Esophagus squamous epithelium (tissue), 4 donors: ENCODE measurements at regions not wholly inside any gene's neighbourhood (a gene's known extent, or its start where the extent isn't known, plus 50 kb on each side); places are given as distances from the start of the nearest gene placed in this dataset.

Experiments
- POLR2A ChIP-seq, 4 donors: fragments of 450-650 bp; IDR thresholded peaks; one replicate each; pipeline ENCODE4 v1.6.1; 2017; ENCODE audit warnings: antibody characterized with exemption in 4 of 4, mild to moderate bottlenecking in 4 of 4, moderate library complexity in 3 of 4
- TF ChIP-seq, protein P1 (sequence below), 6 experiments: fragments of 450-650 bp in 4 of 6; fragments of 200-600 bp in 2 of 6; sonication (generic) in 2 of 6; IDR thresholded peaks; one replicate each; pipeline ENCODE4 v1.5.1; 2016 to 2019; ENCODE audit warnings: antibody characterized with exemption in 6 of 6, mild to moderate bottlenecking in 4 of 6, moderate library complexity in 4 of 6

- TF ChIP-seq, protein P1, sequence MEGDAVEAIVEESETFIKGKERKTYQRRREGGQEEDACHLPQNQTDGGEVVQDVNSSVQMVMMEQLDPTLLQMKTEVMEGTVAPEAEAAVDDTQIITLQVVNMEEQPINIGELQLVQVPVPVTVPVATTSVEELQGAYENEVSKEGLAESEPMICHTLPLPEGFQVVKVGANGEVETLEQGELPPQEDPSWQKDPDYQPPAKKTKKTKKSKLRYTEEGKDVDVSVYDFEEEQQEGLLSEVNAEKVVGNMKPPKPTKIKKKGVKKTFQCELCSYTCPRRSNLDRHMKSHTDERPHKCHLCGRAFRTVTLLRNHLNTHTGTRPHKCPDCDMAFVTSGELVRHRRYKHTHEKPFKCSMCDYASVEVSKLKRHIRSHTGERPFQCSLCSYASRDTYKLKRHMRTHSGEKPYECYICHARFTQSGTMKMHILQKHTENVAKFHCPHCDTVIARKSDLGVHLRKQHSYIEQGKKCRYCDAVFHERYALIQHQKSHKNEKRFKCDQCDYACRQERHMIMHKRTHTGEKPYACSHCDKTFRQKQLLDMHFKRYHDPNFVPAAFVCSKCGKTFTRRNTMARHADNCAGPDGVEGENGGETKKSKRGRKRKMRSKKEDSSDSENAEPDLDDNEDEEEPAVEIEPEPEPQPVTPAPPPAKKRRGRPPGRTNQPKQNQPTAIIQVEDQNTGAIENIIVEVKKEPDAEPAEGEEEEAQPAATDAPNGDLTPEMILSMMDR (IDR thresholded peaks at IDR 0.05) = no peak
- TF ChIP-seq POLR2A (IDR thresholded peaks at IDR 0.05) = no peak
Observed at GRCh38 chr13:95411428-95412040, 110.3 kb upstream of the ABCC4 start.
